Testis (tissue), 2 donors: ENCODE measurements at regions not wholly inside any gene's neighbourhood (a gene's known extent, or its start where the extent isn't known, plus 50 kb on each side); places are given as distances from the start of the nearest gene placed in this dataset.

Experiments
- DNase-seq: peaks from one replicate; pipeline ENCODE4 v3.0.0-alpha.2; 2019
- H3K27ac ChIP-seq, 2 donors: fragments of 200-600 bp; sonication (generic); one replicate each; pipeline ENCODE4 v1.5.1; 2019
- H3K27me3 ChIP-seq: fragments of 200-600 bp; sonication (generic); one replicate; pipeline ENCODE4 v1.5.1; 2019
- H3K36me3 ChIP-seq: fragments of 200-600 bp; sonication (generic); one replicate; pipeline ENCODE4 v1.5.1; 2017; ENCODE audit warnings: low read depth; ENCODE audit errors: missing control alignments
- H3K4me1 ChIP-seq: fragments of 200-600 bp; sonication (generic); one replicate; pipeline ENCODE4 v1.5.1; 2019
- H3K4me3 ChIP-seq, 2 donors: fragments of 200-600 bp; sonication (generic); one replicate each; pipeline ENCODE4 v1.5.1; 2017 to 2019
- H3K9me3 ChIP-seq: fragments of 200-600 bp; sonication (generic); one replicate; pipeline ENCODE4 v1.5.1; 2017
- POLR2A ChIP-seq: fragments of 450-650 bp; IDR thresholded peaks from one replicate; pipeline ENCODE4 v1.6.1; 2017; ENCODE audit warnings: antibody characterized with exemption, mild to moderate bottlenecking, moderate library complexity
- WGBS, 2 donors: methylation state at CpG; one replicate each; pipeline ENCODE4 v1.1.5; 2018; 5-methylcytosine and 5-hydroxymethylcytosine counted together
- intact Hi-C: fragments of 100-400 bp; cut with DNase I; formaldehyde crosslinking; loops from one replicate; pipeline ENCODE4 v1.15.1; 2023; ENCODE audit warnings: low total_unique reads
- TF ChIP-seq, protein P1 (sequence below), 3 experiments: fragments of 450-650 bp in 2 of 3; fragments of 200-600 bp in 1 of 3; sonication (generic) in 1 of 3; IDR thresholded peaks; one replicate each; pipeline ENCODE4 v1.5.1; 2016 to 2019; ENCODE audit warnings: antibody characterized with exemption in 3 of 3, mild to moderate bottlenecking in 2 of 3, moderate library complexity in 1 of 3

DNA sequence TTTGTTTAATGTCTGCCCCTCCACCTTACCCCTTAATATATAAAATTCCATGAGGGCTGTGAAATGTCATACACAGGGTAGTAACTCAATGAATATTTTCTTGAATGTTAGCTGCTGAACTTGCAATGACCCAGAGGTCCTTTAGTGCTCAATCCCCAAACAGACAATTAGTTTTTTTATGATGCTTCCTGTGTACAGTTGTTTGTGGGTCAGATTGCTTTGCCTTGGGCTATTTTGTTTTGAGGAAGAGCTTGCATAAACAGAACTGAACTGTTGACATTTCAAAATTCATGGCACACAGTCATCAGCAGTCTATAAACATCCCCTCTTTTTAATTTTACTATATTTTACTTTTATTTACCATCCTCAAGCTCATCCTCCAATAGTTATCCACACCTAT lies 820.5 kb upstream of the SEL1L start:
- intact Hi-C loops = no loop called here
- no peak overlapping the region for H3K27ac ChIP-seq
- no peak overlapping the region for H3K4me3 ChIP-seq
- no peaks in the 10 kb centered on the region for H3K9me3 ChIP-seq
- H3K4me1 ChIP-seq = no peaks in the 10 kb centered on the region
- no peak for TF ChIP-seq POLR2A
- TF ChIP-seq, protein P1, sequence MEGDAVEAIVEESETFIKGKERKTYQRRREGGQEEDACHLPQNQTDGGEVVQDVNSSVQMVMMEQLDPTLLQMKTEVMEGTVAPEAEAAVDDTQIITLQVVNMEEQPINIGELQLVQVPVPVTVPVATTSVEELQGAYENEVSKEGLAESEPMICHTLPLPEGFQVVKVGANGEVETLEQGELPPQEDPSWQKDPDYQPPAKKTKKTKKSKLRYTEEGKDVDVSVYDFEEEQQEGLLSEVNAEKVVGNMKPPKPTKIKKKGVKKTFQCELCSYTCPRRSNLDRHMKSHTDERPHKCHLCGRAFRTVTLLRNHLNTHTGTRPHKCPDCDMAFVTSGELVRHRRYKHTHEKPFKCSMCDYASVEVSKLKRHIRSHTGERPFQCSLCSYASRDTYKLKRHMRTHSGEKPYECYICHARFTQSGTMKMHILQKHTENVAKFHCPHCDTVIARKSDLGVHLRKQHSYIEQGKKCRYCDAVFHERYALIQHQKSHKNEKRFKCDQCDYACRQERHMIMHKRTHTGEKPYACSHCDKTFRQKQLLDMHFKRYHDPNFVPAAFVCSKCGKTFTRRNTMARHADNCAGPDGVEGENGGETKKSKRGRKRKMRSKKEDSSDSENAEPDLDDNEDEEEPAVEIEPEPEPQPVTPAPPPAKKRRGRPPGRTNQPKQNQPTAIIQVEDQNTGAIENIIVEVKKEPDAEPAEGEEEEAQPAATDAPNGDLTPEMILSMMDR (IDR thresholded peaks at IDR 0.05) = no peak
- no peaks in the 10 kb centered on the region for H3K36me3 ChIP-seq
- H3K27me3 ChIP-seq = no peaks in the 10 kb centered on the region
- DNase-seq = no peak

DNA sequence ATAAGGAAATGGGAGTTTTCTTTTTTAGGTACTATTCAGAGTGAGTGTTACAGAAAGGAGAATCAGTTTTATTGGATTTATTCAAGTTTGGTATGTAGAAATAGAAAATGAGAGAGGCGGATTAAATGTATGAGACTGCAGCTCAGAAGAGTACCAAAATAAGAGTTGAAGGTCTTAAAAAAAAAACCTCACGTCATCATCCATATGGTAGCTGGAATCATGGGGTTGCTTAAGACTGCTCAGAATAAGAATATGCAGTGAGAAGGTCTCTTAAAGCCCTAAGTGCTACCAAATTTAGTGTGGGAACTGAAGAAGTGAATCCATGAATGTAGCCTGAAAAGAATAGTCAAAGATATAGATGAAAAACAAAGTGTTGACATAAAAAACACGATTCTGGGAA lies 825.5 kb upstream of the SEL1L start:
- intact Hi-C loops = no loop called here
- no peak for DNase-seq
- Histone ChIP-seq H3K27ac (no peak overlapping the region), H3K27me3 (no peaks in the 10 kb centered on the region), H3K4me3 (no peak overlapping the region), H3K4me1 (no peaks in the 10 kb centered on the region), H3K36me3 (no peaks in the 10 kb centered on the region), H3K9me3 (no peaks in the 10 kb centered on the region)
- WGBS, 2 donors = 80 to 83% methylated on average over 3 of the region's 3 CpGs
- TF ChIP-seq, protein P1 (IDR thresholded peaks at IDR 0.05) = no peak
- no peak for TF ChIP-seq POLR2A

DNA sequence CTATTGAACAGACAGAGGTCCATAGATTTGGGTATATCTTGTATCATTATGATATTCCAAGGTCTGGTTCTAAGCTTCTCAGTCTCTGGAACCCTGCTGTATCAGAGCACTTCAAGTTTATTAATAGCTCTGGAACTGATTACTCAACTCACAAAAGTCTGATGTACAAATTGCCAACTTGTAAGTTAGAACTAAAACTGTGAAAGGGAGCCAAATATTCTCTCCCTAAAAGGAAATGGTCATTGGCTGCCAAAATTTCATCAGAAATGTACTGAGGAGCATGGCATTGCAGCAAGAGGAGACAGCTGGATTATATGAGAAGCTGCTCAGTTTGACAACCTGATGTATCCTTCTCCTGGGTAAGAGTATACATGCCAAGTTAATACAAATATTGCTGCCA lies 828.8 kb upstream of the SEL1L start:
- TF ChIP-seq, protein P1 (IDR thresholded peaks at IDR 0.05) = no peak
- TF ChIP-seq POLR2A = no peak
- Histone ChIP-seq H3K27me3 (no peaks in the 10 kb centered on the region), H3K9me3 (no peaks in the 10 kb centered on the region), H3K4me3 (no peak overlapping the region), H3K36me3 (no peaks in the 10 kb centered on the region), H3K4me1 (no peaks in the 10 kb centered on the region), H3K27ac (no peak overlapping the region)
- intact Hi-C loops = no loop called here
- no peak for DNase-seq

DNA sequence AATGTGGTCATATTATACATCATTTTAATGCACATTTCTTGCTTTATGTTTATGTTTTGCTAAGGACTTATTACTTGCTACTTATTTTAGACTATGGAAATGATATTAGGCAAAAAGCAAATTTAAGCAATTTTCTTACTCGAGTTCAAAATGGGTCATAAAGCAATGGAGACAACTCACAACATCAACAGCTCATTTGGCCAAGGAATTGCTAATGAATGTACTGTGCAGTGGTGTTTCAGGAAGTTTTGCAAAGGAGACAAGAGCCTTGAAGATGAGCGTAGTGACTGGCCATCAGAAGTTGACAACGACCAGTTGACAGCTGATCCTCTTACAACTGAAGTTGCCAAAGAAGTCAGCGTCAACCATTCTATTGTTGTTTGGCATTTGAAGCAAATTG lies 831.8 kb upstream of the SEL1L start:
- Histone ChIP-seq H3K36me3 (no peaks in the 10 kb centered on the region), H3K27ac (no peak overlapping the region), H3K9me3 (no peaks in the 10 kb centered on the region), H3K27me3 (no peaks in the 10 kb centered on the region), H3K4me3 (no peak overlapping the region), H3K4me1 (no peaks in the 10 kb centered on the region)
- WGBS, 2 donors = 84 to 95% methylated on average over 4 of the region's 4 CpGs
- no peak for DNase-seq
- intact Hi-C loops = no loop called here
- no peak for TF ChIP-seq POLR2A
- TF ChIP-seq, protein P1 (IDR thresholded peaks at IDR 0.05) = no peak

DNA sequence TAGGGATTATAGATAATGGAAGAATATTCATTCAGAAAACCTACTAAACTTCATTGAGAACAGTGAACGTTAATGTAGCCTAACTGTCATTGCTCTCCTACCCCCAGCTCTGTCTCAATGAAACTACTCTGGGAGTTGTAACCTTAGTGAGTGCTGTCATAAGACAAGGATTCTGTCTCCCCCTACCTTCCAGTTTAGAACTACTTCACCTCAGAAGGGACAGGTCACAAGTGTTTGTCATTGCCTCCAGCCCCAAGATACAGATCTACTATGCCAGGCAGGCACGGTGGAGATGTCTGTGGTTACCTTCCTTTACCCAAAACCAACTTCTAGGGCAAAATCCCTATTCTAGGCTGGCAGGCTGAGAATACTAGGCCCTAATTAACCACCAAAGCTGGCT lies 833.1 kb upstream of the SEL1L start:
- TF ChIP-seq POLR2A = no peak
- TF ChIP-seq, protein P1 (IDR thresholded peaks at IDR 0.05) = no peak
- no peak overlapping the region for H3K4me3 ChIP-seq
- DNase-seq = no peak
- intact Hi-C loops = no loop called here
- H3K9me3 ChIP-seq = no peaks in the 10 kb centered on the region
- no peak overlapping the region for H3K27ac ChIP-seq
- H3K4me1 ChIP-seq = no peaks in the 10 kb centered on the region
- H3K36me3 ChIP-seq = no peaks in the 10 kb centered on the region
- 87 to 92% methylated on average over 2 of the region's 2 CpGs for WGBS, 2 donors
- H3K27me3 ChIP-seq = no peaks in the 10 kb centered on the region
